HG02571 (cell line): ENCODE measurements at regions not wholly inside any gene's neighbourhood (a gene's known extent, or its start where the extent isn't known, plus 50 kb on each side); places are given as distances from the start of the nearest gene placed in this dataset.

Experiments used
- ATAC-seq: cut with Tn5 transposase; IDR thresholded peaks from one replicate; pipeline ENCODE4 v1.9.1; 2021; ENCODE audit warnings: mild to moderate bottlenecking, moderate library complexity; ENCODE audit not compliant: unreplicated experiment

DNA sequence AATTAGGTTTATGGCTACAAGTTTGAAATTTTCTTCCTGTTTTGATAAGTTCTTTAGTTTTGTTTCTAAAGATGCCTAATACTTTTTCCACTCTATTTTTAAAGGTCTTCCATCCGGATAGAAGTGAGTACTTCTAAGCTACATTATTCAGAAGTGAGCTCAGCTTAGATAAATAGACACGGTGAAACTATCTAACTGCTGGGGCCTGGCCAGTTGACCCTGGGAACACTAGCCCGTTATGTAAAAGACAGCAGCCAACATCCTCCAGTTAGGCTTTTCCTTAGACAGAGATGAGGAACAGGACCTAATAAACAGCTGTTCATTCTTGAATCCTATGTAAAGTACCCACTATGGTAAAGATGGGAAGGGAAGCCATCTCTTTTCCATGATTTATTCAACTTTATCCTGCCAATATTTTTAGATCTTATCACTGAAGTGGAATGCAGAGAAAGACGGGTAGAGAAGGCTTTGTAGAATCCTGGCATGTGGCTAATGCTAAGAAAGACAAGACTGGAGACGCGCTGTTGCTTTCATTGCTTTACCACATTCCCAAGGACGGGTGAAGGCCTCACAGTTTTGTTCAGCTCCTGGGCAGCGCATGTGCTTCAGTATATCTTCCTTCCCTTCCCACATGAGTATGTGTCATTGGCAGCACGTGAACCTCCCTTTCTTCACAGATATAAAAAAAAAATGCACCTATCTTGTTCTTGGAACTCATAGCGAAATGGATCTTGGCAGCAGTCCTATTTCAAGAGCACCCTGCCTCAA, 340.0 kb upstream of the MEOX2 start:
- no peak for ATAC-seq

DNA sequence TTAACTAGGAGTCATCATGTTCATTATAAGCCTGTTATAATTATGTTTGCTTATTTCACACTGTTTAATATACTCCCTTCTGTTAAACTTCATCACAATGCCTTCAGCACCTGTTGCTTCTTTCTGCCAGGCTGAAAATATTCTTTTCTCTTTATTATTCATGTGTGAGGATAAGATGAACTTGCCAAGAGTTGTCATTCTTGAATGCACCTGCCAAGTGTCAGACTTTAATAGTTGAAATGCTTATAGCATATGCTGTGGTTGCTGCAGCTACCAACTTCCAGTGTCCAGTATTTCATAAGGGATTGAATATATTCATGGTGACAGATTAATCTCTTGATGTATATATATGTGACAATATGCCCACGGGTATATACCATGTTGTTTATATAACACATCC, 339.2 kb upstream of the MEOX2 start:
- no peak for ATAC-seq

DNA sequence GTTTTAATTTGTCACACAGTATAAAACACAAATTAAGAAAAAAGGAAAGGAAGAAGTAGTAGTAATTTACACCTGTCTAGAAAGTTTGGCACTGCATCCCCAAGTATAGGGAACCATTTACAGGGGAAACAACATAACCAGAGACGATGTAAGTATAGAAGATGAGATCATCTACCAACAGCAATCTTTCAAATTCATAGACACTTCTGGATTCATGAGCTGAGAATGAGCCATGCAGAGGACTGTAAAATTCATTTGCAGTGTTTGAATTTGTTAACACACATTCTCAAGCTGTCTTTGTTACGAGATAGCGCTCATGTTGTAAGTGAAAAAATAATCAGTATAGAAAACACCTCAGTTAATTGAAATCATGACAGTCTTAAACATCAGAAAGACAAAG, 337.0 kb upstream of the MEOX2 start:
- ATAC-seq, result no peak

DNA sequence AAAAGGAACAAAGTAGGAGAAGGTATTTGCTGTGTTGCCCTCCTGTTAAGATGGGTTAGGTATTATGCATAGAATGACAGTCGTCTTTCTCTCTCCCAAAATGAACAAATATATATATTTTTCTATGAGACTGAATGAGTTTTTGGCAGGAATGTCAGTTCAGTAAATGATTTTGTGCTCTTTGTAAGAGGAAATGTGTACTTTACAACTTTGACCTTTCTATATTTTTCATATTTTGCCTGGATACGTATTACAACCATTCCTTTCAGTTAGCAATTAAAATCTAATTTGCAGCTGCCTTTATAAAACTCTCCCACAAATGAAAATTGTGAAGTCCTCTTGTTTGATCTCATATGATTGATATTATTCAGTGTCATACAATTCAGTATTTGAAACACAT, 336.6 kb upstream of the MEOX2 start:
- no peak for ATAC-seq

DNA sequence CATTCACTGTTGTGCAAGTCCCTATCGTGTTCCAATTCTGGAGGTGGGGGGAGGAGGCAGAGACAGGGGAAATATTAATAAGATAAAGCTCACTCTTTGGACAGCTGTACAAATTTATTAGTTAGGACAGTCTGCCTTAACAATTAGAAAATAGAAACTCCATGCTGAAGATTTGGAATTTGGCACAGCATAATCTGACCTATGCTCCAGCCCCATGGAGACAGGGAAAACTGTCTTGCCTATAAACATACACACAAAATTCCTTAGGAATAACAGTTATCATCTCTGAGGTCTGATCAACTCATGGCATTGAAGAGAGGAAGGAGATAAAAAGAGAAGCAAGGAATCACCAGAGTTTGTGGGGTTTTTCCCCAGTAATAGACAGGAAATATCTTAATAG, 335.4 kb upstream of the MEOX2 start:
- no peak for ATAC-seq

DNA sequence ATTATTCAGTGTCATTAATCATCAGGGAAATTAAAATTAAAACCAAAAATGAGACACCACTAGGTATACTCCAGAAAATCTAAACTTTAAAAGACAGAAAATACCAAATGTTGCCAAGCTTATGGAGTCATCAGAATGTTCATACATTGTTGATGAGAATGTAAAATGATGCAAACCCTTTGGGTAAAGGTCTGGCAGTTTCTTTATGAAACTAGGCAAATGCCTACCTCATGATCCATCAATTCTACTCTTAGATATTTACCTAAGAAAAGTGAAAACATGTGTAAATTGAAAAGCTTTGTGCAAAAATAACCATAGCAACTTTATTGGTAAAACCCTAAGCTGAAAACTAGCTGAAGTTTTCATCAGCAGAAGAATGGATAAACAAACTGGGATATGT, 329.5 kb upstream of the MEOX2 start:
- ATAC-seq, result no peak

- ATAC-seq, result no peak
These were observed 327.5 kb upstream of the MEOX2 start for GRCh38 chr7:16014031-16014430.

DNA sequence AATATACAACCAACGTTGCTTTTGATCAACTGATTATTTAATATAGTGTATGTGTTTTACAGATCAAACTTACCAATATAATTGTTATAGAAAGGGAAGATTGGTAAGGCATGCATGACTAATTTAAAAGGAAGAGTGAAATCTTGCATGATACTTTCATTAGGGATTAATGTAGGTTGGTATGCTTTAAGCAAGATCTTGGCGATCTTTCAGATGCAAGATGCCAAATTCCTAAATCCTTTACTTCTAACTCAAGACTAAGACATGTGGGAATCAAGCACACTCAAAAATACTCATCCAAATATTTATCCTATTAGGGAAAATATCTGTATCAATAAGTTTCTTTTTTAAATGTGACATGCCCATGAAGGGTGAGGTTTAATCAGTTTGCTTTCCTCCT, 321.4 kb upstream of the MEOX2 start:
- ATAC-seq, result no peak

DNA sequence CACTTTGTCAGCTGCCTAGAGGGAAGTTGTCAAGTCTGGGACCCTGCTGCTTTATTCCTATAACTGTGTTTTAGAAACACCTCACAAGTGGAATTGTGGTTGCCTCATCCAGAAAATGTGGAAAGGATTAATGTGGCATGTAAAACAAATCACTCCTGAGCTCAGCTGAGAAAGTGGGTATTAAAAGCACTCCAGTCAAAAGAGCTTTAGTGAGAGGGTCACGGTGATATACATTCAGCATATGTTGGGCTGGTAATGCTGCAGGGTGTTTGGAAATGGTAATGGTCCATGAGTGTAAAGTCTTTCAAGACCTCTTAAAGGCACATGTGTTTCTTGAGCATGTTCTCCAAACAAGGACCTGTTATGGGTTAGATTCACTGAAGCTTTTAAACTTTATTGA, 318.2 kb upstream of the MEOX2 start:
- no peak for ATAC-seq

DNA sequence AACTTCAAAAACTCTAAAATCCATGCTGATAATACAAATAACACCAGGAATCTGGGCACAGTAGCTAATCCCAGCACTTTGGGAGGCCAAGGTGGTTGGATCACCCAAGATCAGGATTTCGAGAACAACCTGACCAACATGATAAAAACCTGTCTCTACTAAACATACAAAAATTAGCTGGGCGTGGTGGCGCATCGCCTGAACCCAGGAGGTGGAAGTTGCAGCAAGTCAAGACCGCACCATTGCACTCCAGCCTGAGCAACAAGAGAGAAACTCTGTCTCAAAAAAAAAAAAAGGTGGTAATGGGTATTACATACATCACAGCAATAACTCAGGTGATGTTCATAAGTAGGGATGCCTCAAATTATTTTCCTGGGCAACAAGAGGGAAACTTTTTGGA, 315.0 kb upstream of the MEOX2 start:
- no peak for ATAC-seq

DNA sequence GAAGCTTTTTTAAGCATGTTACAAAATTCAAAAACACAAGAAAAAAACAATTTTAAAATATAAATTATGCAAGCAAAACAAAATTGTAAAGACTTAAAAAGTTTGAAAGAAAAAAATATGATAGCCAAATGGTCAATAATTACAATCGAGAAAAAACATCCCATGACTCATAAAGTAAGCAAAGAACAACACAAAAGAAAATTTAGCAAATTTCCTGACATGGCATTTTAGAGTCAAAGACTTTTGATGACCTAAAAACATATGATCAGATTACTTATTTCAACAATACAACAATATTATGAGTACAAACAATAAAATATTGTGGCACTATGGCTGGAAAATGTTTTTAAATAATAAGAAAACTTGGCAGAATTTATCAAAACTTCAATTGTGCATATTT, 312.1 kb upstream of the MEOX2 start:
- ATAC-seq, result no peak

DNA sequence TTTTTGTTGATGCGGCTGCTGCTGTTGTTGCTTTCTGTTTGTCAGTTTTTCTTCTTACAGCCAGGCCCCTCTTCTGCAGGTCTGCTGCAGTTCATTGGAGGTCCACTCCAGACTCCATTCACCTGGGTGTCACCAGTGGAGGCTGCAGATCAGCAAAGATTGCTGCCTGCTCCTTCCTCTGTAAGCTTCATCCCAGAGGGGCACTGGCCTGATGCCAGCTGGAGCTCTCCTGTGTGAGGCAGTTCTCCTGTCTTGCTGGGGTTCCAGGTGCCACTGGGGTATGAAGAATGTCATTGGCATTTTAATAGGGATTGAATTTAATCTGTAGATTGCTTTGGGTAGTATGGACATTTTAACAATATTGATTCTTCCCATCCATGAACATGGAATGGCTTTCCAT, 308.5 kb upstream of the MEOX2 start:
- ATAC-seq, result no peak

- no peak for ATAC-seq
These were observed 302.7 kb upstream of the MEOX2 start for GRCh38 chr7:15989194-15989593.

- no peak for ATAC-seq
These were observed 299.3 kb upstream of the MEOX2 start for GRCh38 chr7:15985587-15986384.

- no peak for ATAC-seq
These were observed 291.2 kb upstream of the MEOX2 start for GRCh38 chr7:15977663-15978062.

DNA sequence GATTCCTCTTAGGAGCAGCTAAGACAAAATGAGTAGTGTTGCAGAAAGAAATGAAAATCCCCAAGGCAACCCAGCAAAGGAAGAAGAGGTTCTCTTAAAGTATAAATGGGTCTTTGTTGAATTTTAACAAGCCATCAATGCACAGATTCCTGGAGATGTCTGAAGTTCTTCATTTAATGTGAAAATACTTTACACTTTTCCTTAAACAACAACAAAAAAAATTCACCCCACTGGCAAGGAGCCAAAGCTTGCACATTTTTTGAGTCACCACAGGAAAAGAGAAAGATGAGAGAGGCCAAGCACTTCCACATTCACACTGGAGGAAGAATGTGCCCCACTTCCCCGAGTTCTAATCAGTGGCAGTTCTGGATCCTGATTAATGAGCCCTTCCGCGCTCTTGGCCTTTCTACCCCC, 286.4 kb upstream of the MEOX2 start:
- ATAC-seq, result no peak

- no peak for ATAC-seq
These were observed 281.1 kb upstream of the MEOX2 start for GRCh38 chr7:15967551-15967950.

DNA sequence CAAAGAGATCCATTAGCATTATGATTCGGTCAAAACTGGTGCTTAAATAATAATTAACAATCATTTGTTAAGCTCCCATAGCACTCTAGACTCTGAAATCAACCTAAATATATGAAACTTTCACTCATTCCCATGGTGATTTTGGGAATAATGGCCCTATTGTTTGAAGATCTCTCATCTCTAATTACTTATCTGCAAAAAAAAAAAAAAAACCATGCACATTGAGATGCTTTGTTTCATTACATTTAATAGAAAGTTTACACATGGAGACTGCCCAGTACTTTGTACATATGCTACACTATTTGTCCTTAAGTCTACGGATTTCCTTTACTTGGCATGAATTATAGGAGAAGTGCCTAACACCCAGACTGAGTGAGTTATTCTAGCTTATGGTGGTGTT, 280.6 kb upstream of the MEOX2 start:
- no peak for ATAC-seq

- ATAC-seq, result no peak
These were observed 276.7 kb upstream of the MEOX2 start for GRCh38 chr7:15963206-15963605.

- ATAC-seq, result no peak
These were observed 268.3 kb upstream of the MEOX2 start for GRCh38 chr7:15954671-15955354.

GRCh38 chr7:15950299-15950698, 263.8 kb upstream of the MEOX2 start:
- ATAC-seq, result no peak

- no peak for ATAC-seq
These were observed 261.3 kb upstream of the MEOX2 start for GRCh38 chr7:15947754-15948153.
